ENCODE measurements at regions not wholly inside any gene's neighbourhood (a gene's known extent, or its start where the extent isn't known, plus 50 kb on each side); places are given as distances from the start of the nearest gene placed in this dataset.

DNA sequence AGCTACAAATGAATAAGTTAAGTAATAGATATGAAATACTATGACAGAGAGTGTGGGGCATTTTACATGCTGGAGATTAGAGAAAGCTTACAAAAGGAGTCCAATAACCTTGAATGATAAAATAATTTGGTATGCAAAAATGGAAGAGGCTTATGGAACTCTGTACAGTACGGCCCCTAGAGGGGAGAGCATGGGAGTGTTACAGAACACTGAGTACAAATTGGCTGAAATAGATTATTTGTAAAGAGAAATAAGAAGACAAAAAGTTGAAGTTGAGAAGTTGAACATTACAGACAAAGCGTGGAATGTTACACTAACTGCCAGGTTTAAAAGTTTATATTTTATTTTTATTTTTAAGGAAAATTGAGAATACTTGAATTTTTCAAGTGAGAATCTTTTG, 192.1 kb upstream of the DOK6 start:
- TF ChIP-seq, protein P1, sequence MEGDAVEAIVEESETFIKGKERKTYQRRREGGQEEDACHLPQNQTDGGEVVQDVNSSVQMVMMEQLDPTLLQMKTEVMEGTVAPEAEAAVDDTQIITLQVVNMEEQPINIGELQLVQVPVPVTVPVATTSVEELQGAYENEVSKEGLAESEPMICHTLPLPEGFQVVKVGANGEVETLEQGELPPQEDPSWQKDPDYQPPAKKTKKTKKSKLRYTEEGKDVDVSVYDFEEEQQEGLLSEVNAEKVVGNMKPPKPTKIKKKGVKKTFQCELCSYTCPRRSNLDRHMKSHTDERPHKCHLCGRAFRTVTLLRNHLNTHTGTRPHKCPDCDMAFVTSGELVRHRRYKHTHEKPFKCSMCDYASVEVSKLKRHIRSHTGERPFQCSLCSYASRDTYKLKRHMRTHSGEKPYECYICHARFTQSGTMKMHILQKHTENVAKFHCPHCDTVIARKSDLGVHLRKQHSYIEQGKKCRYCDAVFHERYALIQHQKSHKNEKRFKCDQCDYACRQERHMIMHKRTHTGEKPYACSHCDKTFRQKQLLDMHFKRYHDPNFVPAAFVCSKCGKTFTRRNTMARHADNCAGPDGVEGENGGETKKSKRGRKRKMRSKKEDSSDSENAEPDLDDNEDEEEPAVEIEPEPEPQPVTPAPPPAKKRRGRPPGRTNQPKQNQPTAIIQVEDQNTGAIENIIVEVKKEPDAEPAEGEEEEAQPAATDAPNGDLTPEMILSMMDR (tag by site-specific recombination; IDR thresholded peaks at IDR 0.05), result no peak
- TF ChIP-seq ZNF707 (tag by site-specific recombination; IDR thresholded peaks at IDR 0.05), result no peak
- no peak for TF ChIP-seq ZNF292 (tag by site-specific recombination; IDR thresholded peaks at IDR 0.05; ENCODE audit: borderline replicate concordance, low read depth)
- no peak for TF ChIP-seq BCL11A (tag by site-specific recombination; IDR thresholded peaks at IDR 0.05; ENCODE audit: low read depth)
- TF ChIP-seq, protein P2, sequence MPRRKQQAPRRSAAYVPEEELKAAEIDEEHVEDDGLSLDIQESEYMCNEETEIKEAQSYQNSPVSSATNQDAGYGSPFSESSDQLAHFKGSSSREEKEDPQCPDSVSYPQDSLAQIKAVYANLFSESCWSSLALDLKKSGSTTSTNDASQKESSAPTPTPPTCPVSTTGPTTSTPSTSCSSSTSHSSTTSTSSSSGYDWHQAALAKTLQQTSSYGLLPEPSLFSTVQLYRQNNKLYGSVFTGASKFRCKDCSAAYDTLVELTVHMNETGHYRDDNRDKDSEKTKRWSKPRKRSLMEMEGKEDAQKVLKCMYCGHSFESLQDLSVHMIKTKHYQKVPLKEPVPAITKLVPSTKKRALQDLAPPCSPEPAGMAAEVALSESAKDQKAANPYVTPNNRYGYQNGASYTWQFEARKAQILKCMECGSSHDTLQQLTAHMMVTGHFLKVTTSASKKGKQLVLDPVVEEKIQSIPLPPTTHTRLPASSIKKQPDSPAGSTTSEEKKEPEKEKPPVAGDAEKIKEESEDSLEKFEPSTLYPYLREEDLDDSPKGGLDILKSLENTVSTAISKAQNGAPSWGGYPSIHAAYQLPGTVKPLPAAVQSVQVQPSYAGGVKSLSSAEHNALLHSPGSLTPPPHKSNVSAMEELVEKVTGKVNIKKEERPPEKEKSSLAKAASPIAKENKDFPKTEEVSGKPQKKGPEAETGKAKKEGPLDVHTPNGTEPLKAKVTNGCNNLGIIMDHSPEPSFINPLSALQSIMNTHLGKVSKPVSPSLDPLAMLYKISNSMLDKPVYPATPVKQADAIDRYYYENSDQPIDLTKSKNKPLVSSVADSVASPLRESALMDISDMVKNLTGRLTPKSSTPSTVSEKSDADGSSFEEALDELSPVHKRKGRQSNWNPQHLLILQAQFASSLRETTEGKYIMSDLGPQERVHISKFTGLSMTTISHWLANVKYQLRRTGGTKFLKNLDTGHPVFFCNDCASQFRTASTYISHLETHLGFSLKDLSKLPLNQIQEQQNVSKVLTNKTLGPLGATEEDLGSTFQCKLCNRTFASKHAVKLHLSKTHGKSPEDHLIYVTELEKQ (tag by site-specific recombination; IDR thresholded peaks at IDR 0.05; ENCODE audit: borderline replicate concordance), result no peak
- no peak for TF ChIP-seq ZNF660 (tag by site-specific recombination; IDR thresholded peaks at IDR 0.05)
- no peak for TF ChIP-seq WT1 (tag by site-specific recombination; IDR thresholded peaks at IDR 0.05)
- TF ChIP-seq ZNF121 (tag by site-specific recombination; IDR thresholded peaks at IDR 0.05), result no peak
- TF ChIP-seq ZNF585B (tag by site-specific recombination; IDR thresholded peaks at IDR 0.05), result no peak
- TF ChIP-seq, protein P3, sequence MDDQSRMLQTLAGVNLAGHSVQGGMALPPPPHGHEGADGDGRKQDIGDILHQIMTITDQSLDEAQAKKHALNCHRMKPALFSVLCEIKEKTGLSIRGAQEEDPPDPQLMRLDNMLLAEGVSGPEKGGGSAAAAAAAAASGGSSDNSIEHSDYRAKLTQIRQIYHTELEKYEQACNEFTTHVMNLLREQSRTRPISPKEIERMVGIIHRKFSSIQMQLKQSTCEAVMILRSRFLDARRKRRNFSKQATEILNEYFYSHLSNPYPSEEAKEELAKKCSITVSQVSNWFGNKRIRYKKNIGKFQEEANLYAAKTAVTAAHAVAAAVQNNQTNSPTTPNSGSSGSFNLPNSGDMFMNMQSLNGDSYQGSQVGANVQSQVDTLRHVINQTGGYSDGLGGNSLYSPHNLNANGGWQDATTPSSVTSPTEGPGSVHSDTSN (CRISPR knock-in tag; IDR thresholded peaks at IDR 0.05), result no peak
- no peak for TF ChIP-seq PRDM1 (tag by site-specific recombination; IDR thresholded peaks at IDR 0.05)
- TF ChIP-seq KLF10 (tag by site-specific recombination; IDR thresholded peaks at IDR 0.05), result no peak
- TF ChIP-seq, protein P4, sequence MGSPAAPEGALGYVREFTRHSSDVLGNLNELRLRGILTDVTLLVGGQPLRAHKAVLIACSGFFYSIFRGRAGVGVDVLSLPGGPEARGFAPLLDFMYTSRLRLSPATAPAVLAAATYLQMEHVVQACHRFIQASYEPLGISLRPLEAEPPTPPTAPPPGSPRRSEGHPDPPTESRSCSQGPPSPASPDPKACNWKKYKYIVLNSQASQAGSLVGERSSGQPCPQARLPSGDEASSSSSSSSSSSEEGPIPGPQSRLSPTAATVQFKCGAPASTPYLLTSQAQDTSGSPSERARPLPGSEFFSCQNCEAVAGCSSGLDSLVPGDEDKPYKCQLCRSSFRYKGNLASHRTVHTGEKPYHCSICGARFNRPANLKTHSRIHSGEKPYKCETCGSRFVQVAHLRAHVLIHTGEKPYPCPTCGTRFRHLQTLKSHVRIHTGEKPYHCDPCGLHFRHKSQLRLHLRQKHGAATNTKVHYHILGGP (tag by site-specific recombination; IDR thresholded peaks at IDR 0.05), result no peak
- TF ChIP-seq, protein P5, sequence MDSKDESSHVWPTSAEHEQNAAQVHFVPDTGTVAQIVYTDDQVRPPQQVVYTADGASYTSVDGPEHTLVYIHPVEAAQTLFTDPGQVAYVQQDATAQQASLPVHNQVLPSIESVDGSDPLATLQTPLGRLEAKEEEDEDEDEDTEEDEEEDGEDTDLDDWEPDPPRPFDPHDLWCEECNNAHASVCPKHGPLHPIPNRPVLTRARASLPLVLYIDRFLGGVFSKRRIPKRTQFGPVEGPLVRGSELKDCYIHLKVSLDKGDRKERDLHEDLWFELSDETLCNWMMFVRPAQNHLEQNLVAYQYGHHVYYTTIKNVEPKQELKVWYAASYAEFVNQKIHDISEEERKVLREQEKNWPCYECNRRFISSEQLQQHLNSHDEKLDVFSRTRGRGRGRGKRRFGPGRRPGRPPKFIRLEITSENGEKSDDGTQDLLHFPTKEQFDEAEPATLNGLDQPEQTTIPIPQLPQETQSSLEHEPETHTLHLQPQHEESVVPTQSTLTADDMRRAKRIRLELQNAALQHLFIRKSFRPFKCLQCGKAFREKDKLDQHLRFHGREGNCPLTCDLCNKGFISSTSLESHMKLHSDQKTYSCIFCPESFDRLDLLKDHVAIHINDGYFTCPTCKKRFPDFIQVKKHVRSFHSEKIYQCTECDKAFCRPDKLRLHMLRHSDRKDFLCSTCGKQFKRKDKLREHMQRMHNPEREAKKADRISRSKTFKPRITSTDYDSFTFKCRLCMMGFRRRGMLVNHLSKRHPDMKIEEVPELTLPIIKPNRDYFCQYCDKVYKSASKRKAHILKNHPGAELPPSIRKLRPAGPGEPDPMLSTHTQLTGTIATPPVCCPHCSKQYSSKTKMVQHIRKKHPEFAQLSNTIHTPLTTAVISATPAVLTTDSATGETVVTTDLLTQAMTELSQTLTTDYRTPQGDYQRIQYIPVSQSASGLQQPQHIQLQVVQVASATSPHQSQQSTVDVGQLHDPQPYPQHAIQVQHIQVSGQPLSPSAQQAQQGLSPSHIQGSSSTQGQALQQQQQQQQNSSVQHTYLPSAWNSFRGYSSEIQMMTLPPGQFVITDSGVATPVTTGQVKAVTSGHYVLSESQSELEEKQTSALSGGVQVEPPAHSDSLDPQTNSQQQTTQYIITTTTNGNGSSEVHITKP (tag by site-specific recombination; IDR thresholded peaks at IDR 0.05), result no peak
